ENCODE measurements at regions not wholly inside any gene's neighbourhood (a gene's known extent, or its start where the extent isn't known, plus 50 kb on each side); places are given as distances from the start of the nearest gene placed in this dataset.

DNA sequence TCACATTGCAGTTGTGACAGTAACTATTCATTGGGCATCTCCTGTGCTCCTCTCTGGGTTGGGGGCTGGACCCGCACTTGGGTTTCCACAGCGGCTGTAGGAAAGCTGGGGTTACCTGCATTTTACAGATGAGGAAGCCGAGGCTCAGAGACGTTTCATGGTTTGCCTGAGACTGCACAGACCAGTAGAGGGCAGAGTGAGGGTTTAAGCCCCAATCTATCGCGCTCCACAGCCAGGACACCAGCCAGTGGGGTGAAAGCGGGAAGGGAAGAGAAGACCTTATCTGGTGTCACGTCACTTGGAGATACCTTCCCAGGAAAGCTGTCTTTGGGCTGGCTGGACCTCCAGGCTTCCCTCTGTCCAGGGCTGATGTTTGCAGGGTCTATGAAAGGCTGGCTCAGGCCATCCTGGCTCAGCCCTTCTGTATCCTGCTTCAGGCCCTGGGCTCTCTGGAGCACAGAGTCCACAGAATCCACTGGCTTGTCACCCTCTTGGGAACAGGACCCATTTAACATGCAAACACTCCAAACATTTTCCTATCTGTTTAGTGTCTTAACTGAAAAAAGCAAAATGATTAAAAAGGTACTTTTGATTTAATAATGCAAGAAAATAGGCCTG is 167.7 kb downstream of the EMX2 start:
- H3K27ac ChIP-seq (ENCODE audit: low read depth, low read length, severe bottlenecking): no peak overlapping the region
- no peaks in the 10 kb centered on the region for H3K9me3 ChIP-seq (ENCODE audit: control insufficient read depth, low read length)
- WGBS, 2 experiments (ENCODE audit: insufficient coverage in 2 of 2): 74 to 87% methylated on average over 6 to 8 of the region's 8 CpGs
- H3K36me3 ChIP-seq (ENCODE audit: control insufficient read depth, insufficient read depth, low read length): no peaks in the 10 kb centered on the region
- H3K4me3 ChIP-seq (ENCODE audit: extremely low read depth, insufficient read depth, low read length, poor library complexity, severe bottlenecking): no peak overlapping the region
- H3K4me1 ChIP-seq (ENCODE audit: control insufficient read depth, insufficient read depth, low read length, poor library complexity, severe bottlenecking): no peaks in the 10 kb centered on the region

- Histone ChIP-seq H3K36me3 (ENCODE audit: control insufficient read depth, insufficient read depth, low read length) (no peaks in the 10 kb centered on the region), H3K27ac (ENCODE audit: low read depth, low read length, severe bottlenecking) (no peak overlapping the region), H3K4me1 (ENCODE audit: control insufficient read depth, insufficient read depth, low read length, poor library complexity, severe bottlenecking) (peaks cover 7% of the 10 kb centered on the region), H3K4me3 (ENCODE audit: extremely low read depth, insufficient read depth, low read length, poor library complexity, severe bottlenecking) (no peak overlapping the region), H3K9me3 (ENCODE audit: control insufficient read depth, low read length) (no peaks in the 10 kb centered on the region)
- no CpG with 5 or more reads among the region's 1 CpG for WGBS, 2 experiments (ENCODE audit: insufficient coverage in 2 of 2)
Measured at GRCh38 chr10:117716889-117717288, 174.3 kb downstream of the EMX2 start.

DNA sequence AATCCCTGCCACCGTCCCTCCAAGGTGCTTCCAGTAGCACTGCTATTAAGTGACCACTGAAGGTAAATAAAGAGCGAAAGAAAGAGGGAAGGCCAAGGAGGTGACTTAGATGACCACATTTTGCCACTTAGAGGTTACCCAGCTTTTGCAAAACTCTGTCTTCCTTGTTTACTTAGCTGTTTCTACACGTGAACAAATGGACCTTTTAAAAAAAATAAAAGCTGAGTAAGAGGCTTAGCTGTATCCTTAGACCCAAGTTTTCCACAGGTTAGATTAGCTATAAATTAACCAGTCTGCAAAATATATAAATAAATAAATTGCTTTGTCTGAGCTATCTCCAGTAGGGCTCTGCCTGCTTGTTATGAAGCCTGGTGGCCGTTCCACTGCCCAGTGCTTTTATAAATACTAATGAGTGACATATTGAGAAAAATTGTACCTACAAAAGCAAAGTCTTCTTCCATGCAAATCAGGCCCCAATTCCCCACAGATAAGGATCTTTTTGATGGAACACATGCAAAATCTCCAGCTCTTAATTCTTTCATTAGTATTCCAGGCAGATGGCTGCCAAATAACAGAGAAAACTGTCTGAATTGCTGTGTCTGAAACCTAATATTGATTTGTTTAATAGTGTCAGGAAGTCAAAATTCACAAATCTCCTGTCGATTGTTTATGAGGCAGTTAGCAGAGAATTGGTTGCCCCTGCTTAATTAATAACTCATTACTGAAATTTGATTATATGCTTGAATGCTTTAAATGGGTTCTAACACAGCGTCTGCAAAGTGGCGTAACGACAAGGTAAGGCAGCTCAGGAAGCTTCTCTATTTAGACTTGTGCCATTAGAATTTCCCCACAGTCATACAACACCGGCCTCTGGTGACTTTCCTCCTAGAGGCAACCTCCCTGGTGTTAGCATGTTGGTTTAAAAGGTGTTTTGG is 176.7 kb downstream of the EMX2 start:
- Histone ChIP-seq H3K36me3 (ENCODE audit: control insufficient read depth, insufficient read depth, low read length) (no peaks in the 10 kb centered on the region), H3K4me3 (ENCODE audit: extremely low read depth, insufficient read depth, low read length, poor library complexity, severe bottlenecking) (no peak overlapping the region), H3K27ac (ENCODE audit: low read depth, low read length, severe bottlenecking) (no peak overlapping the region), H3K4me1 (ENCODE audit: control insufficient read depth, insufficient read depth, low read length, poor library complexity, severe bottlenecking) (peaks cover 7% of the 10 kb centered on the region), H3K9me3 (ENCODE audit: control insufficient read depth, low read length) (no peaks in the 10 kb centered on the region)
- WGBS, 2 experiments (ENCODE audit: insufficient coverage in 2 of 2): 86 to 92% methylated on average over 2 of the region's 9 CpGs

GRCh38 chr10:117720931-117721835 is 178.6 kb downstream of the EMX2 start:
- no peak overlapping the region for H3K4me3 ChIP-seq (ENCODE audit: extremely low read depth, insufficient read depth, low read length, poor library complexity, severe bottlenecking)
- 37 to 43% methylated on average over 20 to 21 of the region's 21 CpGs for WGBS, 2 experiments (ENCODE audit: insufficient coverage in 2 of 2)
- no peak overlapping the region for H3K27ac ChIP-seq (ENCODE audit: low read depth, low read length, severe bottlenecking)
- H3K36me3 ChIP-seq (ENCODE audit: control insufficient read depth, insufficient read depth, low read length): no peaks in the 10 kb centered on the region
- peaks cover 7% of the 10 kb centered on the region for H3K4me1 ChIP-seq (ENCODE audit: control insufficient read depth, insufficient read depth, low read length, poor library complexity, severe bottlenecking)
- no peaks in the 10 kb centered on the region for H3K9me3 ChIP-seq (ENCODE audit: control insufficient read depth, low read length)

DNA sequence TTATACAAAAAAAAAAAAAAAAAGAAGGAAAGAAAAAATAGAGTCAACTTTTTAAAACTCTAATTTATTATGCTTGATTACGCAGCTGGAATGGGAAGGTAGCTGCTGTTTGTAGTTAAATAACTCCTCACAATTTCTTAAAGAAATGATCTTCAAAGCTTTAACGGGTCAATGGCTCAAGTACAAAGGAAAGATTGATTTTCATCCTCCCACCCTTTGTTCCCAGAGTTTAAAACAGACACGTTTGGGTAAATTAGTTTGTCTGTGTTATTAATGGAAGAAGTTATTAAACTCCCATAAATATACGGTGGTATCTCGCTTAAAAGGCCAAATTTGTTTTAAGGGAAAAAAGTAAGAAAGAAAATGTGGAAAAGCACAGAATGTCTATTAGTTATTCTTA is 179.3 kb downstream of the EMX2 start:
- Histone ChIP-seq H3K36me3 (ENCODE audit: control insufficient read depth, insufficient read depth, low read length) (no peaks in the 10 kb centered on the region), H3K9me3 (ENCODE audit: control insufficient read depth, low read length) (no peaks in the 10 kb centered on the region), H3K4me1 (ENCODE audit: control insufficient read depth, insufficient read depth, low read length, poor library complexity, severe bottlenecking) (peaks cover 7% of the 10 kb centered on the region), H3K4me3 (ENCODE audit: extremely low read depth, insufficient read depth, low read length, poor library complexity, severe bottlenecking) (no peak overlapping the region), H3K27ac (ENCODE audit: low read depth, low read length, severe bottlenecking) (no peak overlapping the region)
- 80 to 95% methylated on average over 1 to 2 of the region's 5 CpGs for WGBS, 2 experiments (ENCODE audit: insufficient coverage in 2 of 2)

- no peaks in the 10 kb centered on the region for H3K9me3 ChIP-seq (ENCODE audit: control insufficient read depth, low read length)
- 66 to 70% methylated on average over 3 of the region's 4 CpGs for WGBS, 2 experiments (ENCODE audit: insufficient coverage in 2 of 2)
- H3K36me3 ChIP-seq (ENCODE audit: control insufficient read depth, insufficient read depth, low read length): no peaks in the 10 kb centered on the region
- H3K4me3 ChIP-seq (ENCODE audit: extremely low read depth, insufficient read depth, low read length, poor library complexity, severe bottlenecking): no peak overlapping the region
- H3K27ac ChIP-seq (ENCODE audit: low read depth, low read length, severe bottlenecking): no peak overlapping the region
- H3K4me1 ChIP-seq (ENCODE audit: control insufficient read depth, insufficient read depth, low read length, poor library complexity, severe bottlenecking): peaks cover 7% of the 10 kb centered on the region
Measured at GRCh38 chr10:117723343-117723742, 180.8 kb downstream of the EMX2 start.

DNA sequence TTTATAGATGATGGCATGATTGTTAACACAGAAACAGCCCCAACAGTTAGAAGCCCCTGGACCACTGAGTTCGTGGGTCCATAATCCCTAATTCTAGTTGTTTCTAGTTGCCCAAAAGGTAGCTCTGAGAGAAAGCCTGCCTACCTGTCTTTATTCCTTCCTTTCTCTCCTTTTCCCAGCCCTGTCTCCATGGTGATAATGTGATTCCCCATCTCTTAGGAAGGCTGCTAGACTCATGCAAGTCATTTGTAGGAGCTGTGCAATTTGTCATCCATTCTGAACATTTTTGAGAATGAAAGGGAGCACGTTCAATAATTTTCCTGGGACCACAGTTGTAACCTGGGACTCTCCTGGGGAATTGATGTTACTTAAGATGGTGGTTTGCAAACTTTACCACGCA is 183.4 kb downstream of the EMX2 start:
- H3K36me3 ChIP-seq (ENCODE audit: control insufficient read depth, insufficient read depth, low read length): no peaks in the 10 kb centered on the region
- WGBS, 2 experiments (ENCODE audit: insufficient coverage in 2 of 2): 77 to 96% methylated on average over 3 of the region's 3 CpGs
- no peaks in the 10 kb centered on the region for H3K9me3 ChIP-seq (ENCODE audit: control insufficient read depth, low read length)
- H3K27ac ChIP-seq (ENCODE audit: low read depth, low read length, severe bottlenecking): no peak overlapping the region
- no peak overlapping the region for H3K4me3 ChIP-seq (ENCODE audit: extremely low read depth, insufficient read depth, low read length, poor library complexity, severe bottlenecking)
- peaks cover 2% of the 10 kb centered on the region for H3K4me1 ChIP-seq (ENCODE audit: control insufficient read depth, insufficient read depth, low read length, poor library complexity, severe bottlenecking)

GRCh38 chr10:117726596-117727295 is 184.2 kb downstream of the EMX2 start:
- Histone ChIP-seq H3K36me3 (ENCODE audit: control insufficient read depth, insufficient read depth, low read length) (no peaks in the 10 kb centered on the region), H3K27ac (ENCODE audit: low read depth, low read length, severe bottlenecking) (no peak overlapping the region), H3K9me3 (ENCODE audit: control insufficient read depth, low read length) (no peaks in the 10 kb centered on the region), H3K4me3 (ENCODE audit: extremely low read depth, insufficient read depth, low read length, poor library complexity, severe bottlenecking) (no peak overlapping the region), H3K4me1 (ENCODE audit: control insufficient read depth, insufficient read depth, low read length, poor library complexity, severe bottlenecking) (no peaks in the 10 kb centered on the region)
- WGBS, 2 experiments (ENCODE audit: insufficient coverage in 2 of 2): 60 to 93% methylated on average over 1 of the region's 2 CpGs

- H3K4me3 ChIP-seq (ENCODE audit: extremely low read depth, insufficient read depth, low read length, poor library complexity, severe bottlenecking): no peak overlapping the region
Measured at GRCh38 chr10:117727421-117727820, 184.9 kb downstream of the EMX2 start.

GRCh38 chr10:117728087-117728486 is 185.5 kb downstream of the EMX2 start:
- H3K9me3 ChIP-seq (ENCODE audit: control insufficient read depth, low read length): no peaks in the 10 kb centered on the region
- no peaks in the 10 kb centered on the region for H3K36me3 ChIP-seq (ENCODE audit: control insufficient read depth, insufficient read depth, low read length)
- H3K27ac ChIP-seq (ENCODE audit: low read depth, low read length, severe bottlenecking): no peak overlapping the region
- no peak overlapping the region for H3K4me3 ChIP-seq (ENCODE audit: extremely low read depth, insufficient read depth, low read length, poor library complexity, severe bottlenecking)
- no peaks in the 10 kb centered on the region for H3K4me1 ChIP-seq (ENCODE audit: control insufficient read depth, insufficient read depth, low read length, poor library complexity, severe bottlenecking)

More at GRCh38 chr10:117727421-117727820, 184.9 kb downstream of the EMX2 start:
- Histone ChIP-seq H3K9me3 (ENCODE audit: control insufficient read depth, low read length) (no peaks in the 10 kb centered on the region), H3K36me3 (ENCODE audit: control insufficient read depth, insufficient read depth, low read length) (no peaks in the 10 kb centered on the region), H3K4me1 (ENCODE audit: control insufficient read depth, insufficient read depth, low read length, poor library complexity, severe bottlenecking) (no peaks in the 10 kb centered on the region), H3K27ac (ENCODE audit: low read depth, low read length, severe bottlenecking) (no peak overlapping the region)
- 86 to 87% methylated on average over 4 of the region's 4 CpGs for WGBS, 2 experiments (ENCODE audit: insufficient coverage in 2 of 2)
